WTC11 (cell line): ENCODE measurements at regions not wholly inside any gene's neighbourhood (a gene's known extent, or its start where the extent isn't known, plus 50 kb on each side); places are given as distances from the start of the nearest gene placed in this dataset.

ENCODE experiments used
- ATAC-seq: fragments of 200-7000 bp; cut with Tn5 transposase; 2 replicates; pipeline ENCODE4 v1.10.0; 2021; ENCODE audit warnings: mild to moderate bottlenecking, moderate library complexity
- CTCF ChIA-PET: fragments of 300-600 bp; sonication (Branson Sonifier 250); formaldehyde crosslinking; loops from one replicate; lab custom pipeline; 2021; ENCODE audit warnings: antibody characterized with exemption; lab: Charles Lee
- POLR2A ChIA-PET: fragments of 350-600 bp; sonication (Branson Sonifier 250); formaldehyde crosslinking; loops from one replicate; lab custom pipeline; 2021; ENCODE audit warnings: antibody characterized with exemption; lab: Charles Lee
- DNase-seq: peaks from one replicate; pipeline ENCODE4 v3.0.0; 2021; ENCODE audit warnings: low spot score
- H3K27ac Mint-ChIP-seq: 2 replicates; pipeline ENCODE4 v1.8.0; 2021; ENCODE audit warnings: mixed read lengths
- H3K27me3 Mint-ChIP-seq: 2 replicates; pipeline ENCODE4 v1.8.0; 2021; ENCODE audit warnings: low read depth, mild to moderate bottlenecking, moderate library complexity, mixed read lengths
- H3K36me3 Mint-ChIP-seq: 2 replicates; pipeline ENCODE4 v1.8.0; 2021; ENCODE audit warnings: mixed read lengths
- H3K4me1 Mint-ChIP-seq: 2 replicates; pipeline ENCODE4 v1.8.0; 2022; ENCODE audit warnings: mixed read lengths
- H3K4me3 Mint-ChIP-seq: 2 replicates; pipeline ENCODE4 v1.8.0; 2021; ENCODE audit warnings: mild to moderate bottlenecking, moderate library complexity, mixed read lengths
- H3K9me3 Mint-ChIP-seq: 2 replicates; pipeline ENCODE4 v1.8.0; 2021; ENCODE audit warnings: mixed read lengths
- AR ChIP-seq: fragments of 250-450 bp; sonication (Bioruptor Pico); IDR thresholded peaks from 2 replicates; pipeline ENCODE4 v1.9.0; 2021; ENCODE audit warnings: mild to moderate bottlenecking
- CBFB ChIP-seq: sonication (generic); formaldehyde crosslinking; IDR thresholded peaks from 2 replicates; pipeline ENCODE4 v1.8.1; 2022; ENCODE audit warnings: mild to moderate bottlenecking, low read depth, missing genetic modification reagents
- CDX4 ChIP-seq: fragments of 250-450 bp; sonication (Bioruptor Pico); IDR thresholded peaks from 2 replicates; pipeline ENCODE4 v1.9.0; 2021; ENCODE audit warnings: moderate library complexity, mild to moderate bottlenecking, inconsistent platforms, borderline replicate concordance
- EMX1 ChIP-seq: fragments of 250-450 bp; sonication (Bioruptor Pico); IDR thresholded peaks from 2 replicates; pipeline ENCODE4 v1.8.0; 2021; ENCODE audit warnings: mild to moderate bottlenecking
- ERG ChIP-seq: fragments of 250-450 bp; sonication (Bioruptor Pico); IDR thresholded peaks from 2 replicates; pipeline ENCODE4 v1.8.0; 2021; ENCODE audit warnings: mild to moderate bottlenecking
- ESRRA ChIP-seq: sonication (generic); formaldehyde crosslinking; IDR thresholded peaks from 2 replicates; pipeline ENCODE4 v1.8.1; 2022; ENCODE audit warnings: mild to moderate bottlenecking, missing genetic modification reagents, borderline replicate concordance
- FOXJ3 ChIP-seq: sonication (generic); formaldehyde crosslinking; IDR thresholded peaks from 2 replicates; pipeline ENCODE4 v1.9.0; 2021; ENCODE audit warnings: missing genetic modification reagents, mild to moderate bottlenecking, borderline replicate concordance
- IRF1 ChIP-seq: sonication (generic); formaldehyde crosslinking; IDR thresholded peaks from 2 replicates; pipeline ENCODE4 v1.8.0; 2023; ENCODE audit warnings: missing genetic modification reagents
- JAZF1 ChIP-seq: fragments of 250-450 bp; sonication (Bioruptor Pico); IDR thresholded peaks from 2 replicates; pipeline ENCODE4 v1.9.0; 2021; ENCODE audit warnings: moderate library complexity, mild to moderate bottlenecking, inconsistent platforms
- MLX ChIP-seq: sonication (generic); formaldehyde crosslinking; IDR thresholded peaks from 2 replicates; pipeline ENCODE4 v1.8.1; 2023; ENCODE audit warnings: mild to moderate bottlenecking, missing genetic modification reagents, moderate library complexity
- MYBL2 ChIP-seq: sonication (generic); formaldehyde crosslinking; IDR thresholded peaks from 2 replicates; pipeline ENCODE4 v1.8.1; 2023; ENCODE audit warnings: mild to moderate bottlenecking, moderate library complexity, missing genetic modification reagents
- NR3C1 ChIP-seq: sonication (generic); formaldehyde crosslinking; conservative IDR thresholded peaks from 2 replicates; pipeline ENCODE4 v1.8.1; 2023; ENCODE audit warnings: low read depth, mild to moderate bottlenecking, missing genetic modification reagents
- TEAD4 ChIP-seq: sonication (generic); formaldehyde crosslinking; IDR thresholded peaks from 2 replicates; pipeline ENCODE4 v1.8.0; 2022; ENCODE audit warnings: mild to moderate bottlenecking, missing genetic modification reagents
- TP53 ChIP-seq: sonication (generic); formaldehyde crosslinking; IDR thresholded peaks from 2 replicates; pipeline ENCODE4 v1.8.1; 2023; ENCODE audit warnings: mild to moderate bottlenecking, missing genetic modification reagents
- USF1 ChIP-seq: sonication (generic); formaldehyde crosslinking; IDR thresholded peaks from 2 replicates; pipeline ENCODE4 v1.8.0; 2022; ENCODE audit warnings: mild to moderate bottlenecking, missing genetic modification reagents
- ZMAT4 ChIP-seq: fragments of 250-450 bp; sonication (Bioruptor Pico); IDR thresholded peaks from 2 replicates; pipeline ENCODE4 v1.9.0; 2021; ENCODE audit warnings: mild to moderate bottlenecking
- ZNF138 ChIP-seq: sonication (generic); formaldehyde crosslinking; conservative IDR thresholded peaks from 2 replicates; pipeline ENCODE4 v1.8.1; 2022; ENCODE audit warnings: mild to moderate bottlenecking, moderate library complexity, missing genetic modification reagents
- ZNF232 ChIP-seq: sonication (generic); formaldehyde crosslinking; IDR thresholded peaks from 2 replicates; pipeline ENCODE4 v1.8.0; 2022; ENCODE audit warnings: mild to moderate bottlenecking, missing genetic modification reagents
- ZNF512 ChIP-seq: sonication (generic); formaldehyde crosslinking; IDR thresholded peaks from 2 replicates; pipeline ENCODE4 v1.8.1; 2022; ENCODE audit warnings: missing genetic modification reagents, borderline replicate concordance

- no peak for DNase-seq
- no peak for ATAC-seq
- H3K4me3 Mint-ChIP-seq: no peak overlapping the region
- H3K9me3 Mint-ChIP-seq: peaks cover 1% of the 10 kb centered on the region; the same call in 1 of the 2 replicates
- H3K36me3 Mint-ChIP-seq: peaks cover under 1% of the 10 kb centered on the region; the same call in 1 of the 2 replicates
- H3K27me3 Mint-ChIP-seq: no peaks in the 10 kb centered on the region
- POLR2A ChIA-PET: no interaction called here
- H3K4me1 Mint-ChIP-seq: no peaks in the 10 kb centered on the region
- TF ChIP-seq MYBL2 (CRISPR knock-in tag) (no peak), JAZF1 (CRISPR knock-in tag) (no peak), AR (CRISPR knock-in tag) (no peak), EMX1 (no peak), MLX (CRISPR knock-in tag) (no peak), CDX4 (CRISPR knock-in tag) (no peak), IRF1 (CRISPR knock-in tag) (no peak), FOXJ3 (CRISPR knock-in tag) (no peak), TEAD4 (CRISPR knock-in tag) (no peak), ZMAT4 (CRISPR knock-in tag) (no peak), ESRRA (no peak), USF1 (no peak), NR3C1 (CRISPR knock-in tag) (no peak), ZNF232 (no peak), ERG (CRISPR knock-in tag) (no peak), ZNF138 (CRISPR knock-in tag) (no peak), ZNF512 (CRISPR knock-in tag) (no peak), TP53 (CRISPR knock-in tag) (no peak), CBFB (CRISPR knock-in tag) (no peak)
- TF ChIP-seq, all 79 proteins: peak for 0
- CTCF ChIA-PET: no interaction called here
- H3K27ac Mint-ChIP-seq: no peak overlapping the region
Measured at GRCh38 chr3:81045976-81046375, 715.5 kb downstream of the GBE1 start.
